ENCODE measurements at regions not wholly inside any gene's neighbourhood (a gene's known extent, or its start where the extent isn't known, plus 50 kb on each side); places are given as distances from the start of the nearest gene placed in this dataset.

DNA sequence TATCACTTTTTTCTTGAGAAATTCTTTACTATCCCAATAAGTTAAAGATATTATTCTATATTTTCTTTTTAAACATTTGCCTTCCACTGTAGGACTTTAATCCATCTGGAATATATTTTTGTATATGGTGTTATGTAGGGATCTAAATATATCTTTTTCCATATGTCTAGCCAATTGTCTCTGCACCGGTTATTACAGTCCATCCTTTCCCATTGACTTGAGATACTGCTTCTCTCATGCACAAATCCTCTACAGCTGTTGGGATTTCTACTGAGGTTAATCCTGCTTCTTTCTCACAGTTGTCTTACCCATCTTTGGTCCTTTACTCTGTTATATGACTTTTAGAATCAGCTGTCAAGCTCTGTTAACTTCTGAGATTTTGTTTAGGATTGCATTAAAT is 483.8 kb upstream of the CDH4 start:
- TF ChIP-seq TAF1 (IDR thresholded peaks at IDR 0.05; ENCODE audit: borderline replicate concordance, insufficient read depth, low read length) (no peak), POLR2AphosphoS5 (IDR thresholded peaks at IDR 0.05; ENCODE audit: low read depth, low read length) (no peak), SIN3A (IDR thresholded peaks at IDR 0.05; ENCODE audit: borderline replicate concordance, insufficient read depth, low read length) (no peak), FOXP2 (optimal IDR thresholded peaks at IDR 0.05; ENCODE audit: borderline replicate concordance, extremely low read depth, extremely low read length, insufficient read depth) (no peak)
- TF ChIP-seq, protein P1, sequence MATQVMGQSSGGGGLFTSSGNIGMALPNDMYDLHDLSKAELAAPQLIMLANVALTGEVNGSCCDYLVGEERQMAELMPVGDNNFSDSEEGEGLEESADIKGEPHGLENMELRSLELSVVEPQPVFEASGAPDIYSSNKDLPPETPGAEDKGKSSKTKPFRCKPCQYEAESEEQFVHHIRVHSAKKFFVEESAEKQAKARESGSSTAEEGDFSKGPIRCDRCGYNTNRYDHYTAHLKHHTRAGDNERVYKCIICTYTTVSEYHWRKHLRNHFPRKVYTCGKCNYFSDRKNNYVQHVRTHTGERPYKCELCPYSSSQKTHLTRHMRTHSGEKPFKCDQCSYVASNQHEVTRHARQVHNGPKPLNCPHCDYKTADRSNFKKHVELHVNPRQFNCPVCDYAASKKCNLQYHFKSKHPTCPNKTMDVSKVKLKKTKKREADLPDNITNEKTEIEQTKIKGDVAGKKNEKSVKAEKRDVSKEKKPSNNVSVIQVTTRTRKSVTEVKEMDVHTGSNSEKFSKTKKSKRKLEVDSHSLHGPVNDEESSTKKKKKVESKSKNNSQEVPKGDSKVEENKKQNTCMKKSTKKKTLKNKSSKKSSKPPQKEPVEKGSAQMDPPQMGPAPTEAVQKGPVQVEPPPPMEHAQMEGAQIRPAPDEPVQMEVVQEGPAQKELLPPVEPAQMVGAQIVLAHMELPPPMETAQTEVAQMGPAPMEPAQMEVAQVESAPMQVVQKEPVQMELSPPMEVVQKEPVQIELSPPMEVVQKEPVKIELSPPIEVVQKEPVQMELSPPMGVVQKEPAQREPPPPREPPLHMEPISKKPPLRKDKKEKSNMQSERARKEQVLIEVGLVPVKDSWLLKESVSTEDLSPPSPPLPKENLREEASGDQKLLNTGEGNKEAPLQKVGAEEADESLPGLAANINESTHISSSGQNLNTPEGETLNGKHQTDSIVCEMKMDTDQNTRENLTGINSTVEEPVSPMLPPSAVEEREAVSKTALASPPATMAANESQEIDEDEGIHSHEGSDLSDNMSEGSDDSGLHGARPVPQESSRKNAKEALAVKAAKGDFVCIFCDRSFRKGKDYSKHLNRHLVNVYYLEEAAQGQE (IDR thresholded peaks at IDR 0.05; ENCODE audit: insufficient read depth in 1 of 2, low read depth in 2 of 2, low read length in 2 of 2) = no peak

DNA sequence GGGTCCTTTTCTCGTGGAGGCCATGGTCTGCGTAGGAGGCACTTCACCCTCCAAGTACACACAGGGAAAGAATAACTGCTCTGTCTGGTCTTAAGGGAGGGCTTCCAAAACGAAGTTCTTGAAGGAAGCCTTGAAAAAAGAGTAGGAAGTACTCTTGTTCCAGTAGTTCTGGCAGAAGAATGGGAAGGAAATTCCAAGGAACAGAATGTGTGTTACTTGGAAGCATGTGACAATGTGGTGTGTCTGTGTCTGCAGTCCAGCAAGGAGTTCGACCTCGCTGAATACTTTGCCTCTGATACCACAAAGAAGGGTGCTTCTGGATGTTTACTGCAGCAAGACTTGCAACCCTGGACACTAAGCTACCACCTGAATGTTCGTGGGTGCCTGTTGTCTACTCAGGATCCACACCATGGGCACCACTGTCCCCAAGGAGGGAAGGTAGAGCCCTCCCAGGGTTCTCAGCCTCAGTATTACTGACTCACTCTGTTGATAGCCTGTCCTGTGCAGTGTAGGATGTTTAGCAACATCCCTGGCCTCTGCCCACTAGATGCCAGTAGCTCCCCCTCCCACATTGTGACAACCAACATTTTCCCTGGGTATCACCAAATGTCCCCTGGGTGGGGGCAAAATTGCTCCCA is 471.6 kb upstream of the CDH4 start:
- TF ChIP-seq FOXP2 (optimal IDR thresholded peaks at IDR 0.05; ENCODE audit: borderline replicate concordance, extremely low read depth, extremely low read length, insufficient read depth) (no peak), SIN3A (IDR thresholded peaks at IDR 0.05; ENCODE audit: borderline replicate concordance, insufficient read depth, low read length) (no peak), TAF1 (IDR thresholded peaks at IDR 0.05; ENCODE audit: borderline replicate concordance, insufficient read depth, low read length) (no peak), POLR2AphosphoS5 (IDR thresholded peaks at IDR 0.05; ENCODE audit: low read depth, low read length) (no peak)
- TF ChIP-seq, protein P1 (IDR thresholded peaks at IDR 0.05; ENCODE audit: insufficient read depth in 1 of 2, low read depth in 2 of 2, low read length in 2 of 2) = no peak

DNA sequence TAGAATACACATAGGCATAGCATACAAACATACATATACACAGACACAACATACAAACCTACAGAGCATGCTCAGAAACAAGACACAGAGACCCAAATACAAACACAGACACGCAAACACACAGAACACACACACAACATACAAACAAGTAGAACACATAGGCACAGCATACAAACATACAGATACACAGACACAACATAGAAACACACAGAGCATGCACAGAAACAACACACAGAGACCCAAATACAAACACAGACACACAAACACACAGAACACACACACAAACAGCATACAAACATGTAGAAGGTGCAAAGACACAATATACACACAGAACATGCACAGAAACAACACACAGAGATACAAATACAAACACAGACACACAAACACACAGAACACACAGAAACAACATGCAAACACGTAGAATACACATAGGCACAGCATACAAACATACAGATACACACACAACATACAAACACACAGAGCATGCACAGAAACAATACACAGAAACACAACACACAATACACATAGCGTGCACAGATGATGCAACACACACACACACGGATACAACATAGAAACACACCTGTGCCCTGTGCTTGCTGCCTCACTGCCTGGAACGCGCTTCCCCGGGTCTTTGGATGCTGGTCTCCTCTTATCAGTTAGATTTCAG is 469.0 kb upstream of the CDH4 start:
- TF ChIP-seq SIN3A (IDR thresholded peaks at IDR 0.05; ENCODE audit: borderline replicate concordance, insufficient read depth, low read length) = no peak
- TF ChIP-seq, protein P1 (IDR thresholded peaks at IDR 0.05; ENCODE audit: insufficient read depth in 1 of 2, low read depth in 2 of 2, low read length in 2 of 2) = no peak
- TF ChIP-seq POLR2AphosphoS5 (IDR thresholded peaks at IDR 0.05; ENCODE audit: low read depth, low read length) = no peak
- no peak for TF ChIP-seq FOXP2 (optimal IDR thresholded peaks at IDR 0.05; ENCODE audit: borderline replicate concordance, extremely low read depth, extremely low read length, insufficient read depth)
- no peak for TF ChIP-seq TAF1 (IDR thresholded peaks at IDR 0.05; ENCODE audit: borderline replicate concordance, insufficient read depth, low read length)

DNA sequence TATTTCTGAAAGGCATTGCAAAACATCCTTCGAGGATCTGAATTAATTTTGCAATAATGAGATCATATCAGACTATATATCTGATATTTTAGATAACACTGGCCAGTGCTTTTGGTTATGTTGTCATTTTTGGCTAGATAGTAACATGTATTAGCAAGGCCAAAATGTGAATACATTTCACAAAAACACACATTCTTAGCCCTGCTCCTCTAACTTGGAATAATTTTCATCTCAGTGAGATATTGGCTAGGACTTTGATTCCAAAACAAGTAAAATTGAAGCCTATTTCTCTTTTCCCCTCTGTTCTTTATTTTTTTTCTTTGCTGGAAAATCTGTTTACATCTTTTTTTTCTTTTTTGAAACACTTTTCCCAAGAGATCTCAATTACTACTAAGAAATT is 466.8 kb upstream of the CDH4 start:
- TF ChIP-seq FOXP2 (optimal IDR thresholded peaks at IDR 0.05; ENCODE audit: borderline replicate concordance, extremely low read depth, extremely low read length, insufficient read depth) = no peak
- no peak for TF ChIP-seq SIN3A (IDR thresholded peaks at IDR 0.05; ENCODE audit: borderline replicate concordance, insufficient read depth, low read length)
- no peak for TF ChIP-seq POLR2AphosphoS5 (IDR thresholded peaks at IDR 0.05; ENCODE audit: low read depth, low read length)
- TF ChIP-seq, protein P1 (IDR thresholded peaks at IDR 0.05; ENCODE audit: insufficient read depth in 1 of 2, low read depth in 2 of 2, low read length in 2 of 2) = no peak

Measured in PFSK-1 (cell line).